GM23248 (cell line): ENCODE measurements at regions not wholly inside any gene's neighbourhood (a gene's known extent, or its start where the extent isn't known, plus 50 kb on each side); places are given as distances from the start of the nearest gene placed in this dataset.

Experiments used
- DNase-seq: peaks from one replicate; pipeline ENCODE4 v3.0.0-alpha.2; 2015
- H2AFZ ChIP-seq: fragments of 200-600 bp; sonication (generic); 2 replicates; pipeline ENCODE4 v1.6.1; 2016; ENCODE audit warnings: antibody characterized with exemption
- H3F3A ChIP-seq: fragments of 200-600 bp; sonication (generic); 2 replicates; pipeline ENCODE4 v1.6.1; 2016; ENCODE audit warnings: mild to moderate bottlenecking, antibody characterized with exemption, mixed run types; ENCODE audit not compliant: insufficient read depth
- H3K27ac ChIP-seq: fragments of 200-600 bp; sonication (generic); 2 replicates; pipeline ENCODE4 v1.5.1; 2016; ENCODE audit warnings: mild to moderate bottlenecking
- H3K27me3 ChIP-seq: fragments of 200-600 bp; sonication (generic); replicated peaks from 2 replicates; pipeline ENCODE4 v1.6.1; 2016; ENCODE audit warnings: mild to moderate bottlenecking; ENCODE audit not compliant: insufficient read depth
- H3K36me3 ChIP-seq: fragments of 200-600 bp; sonication (generic); 2 replicates; pipeline ENCODE4 v1.6.1; 2016; ENCODE audit warnings: low read depth, mild to moderate bottlenecking
- H3K4me1 ChIP-seq: fragments of 200-600 bp; sonication (generic); 2 replicates; pipeline ENCODE4 v1.6.1; 2016; ENCODE audit warnings: mild to moderate bottlenecking; ENCODE audit not compliant: insufficient read depth
- H3K4me2 ChIP-seq: fragments of 200-600 bp; sonication (generic); one replicate; pipeline ENCODE4 v1.6.1; 2016; ENCODE audit warnings: mild to moderate bottlenecking; ENCODE audit not compliant: unreplicated experiment
- H3K4me3 ChIP-seq: fragments of 200-600 bp; sonication (generic); 2 replicates; pipeline ENCODE4 v1.5.1; 2016; ENCODE audit warnings: mild to moderate bottlenecking
- H3K79me2 ChIP-seq: fragments of 200-600 bp; sonication (generic); 2 replicates; pipeline ENCODE4 v1.6.1; 2016; ENCODE audit warnings: mild to moderate bottlenecking; ENCODE audit not compliant: insufficient read depth
- H3K9ac ChIP-seq: fragments of 200-600 bp; sonication (generic); 2 replicates; pipeline ENCODE4 v1.6.1; 2016; ENCODE audit warnings: mild to moderate bottlenecking
- H3K9me2 ChIP-seq: fragments of 200-600 bp; sonication (generic); 2 replicates; pipeline ENCODE4 v1.6.1; 2016; ENCODE audit warnings: mixed run types, mild to moderate bottlenecking, moderate library complexity; ENCODE audit not compliant: insufficient read depth
- H3K9me3 ChIP-seq: fragments of 200-600 bp; sonication (generic); one replicate; pipeline ENCODE4 v1.6.1; 2017; ENCODE audit warnings: low read depth
- H4K20me1 ChIP-seq: fragments of 200-600 bp; sonication (generic); 2 replicates; pipeline ENCODE4 v1.6.0; 2016; ENCODE audit not compliant: insufficient read depth
- EZH2 ChIP-seq: fragments of 200-600 bp; sonication (generic); IDR thresholded peaks from 2 replicates; pipeline ENCODE4 v1.6.1; 2018; ENCODE audit warnings: antibody characterized with exemption, mild to moderate bottlenecking; ENCODE audit not compliant: insufficient read depth, poor library complexity, severe bottlenecking
- EZH2phosphoT487 ChIP-seq: fragments of 200-600 bp; sonication (generic); IDR thresholded peaks from 2 replicates; pipeline ENCODE4 v1.6.1; 2018; ENCODE audit warnings: antibody characterized with exemption, moderate library complexity, mild to moderate bottlenecking, low read depth; ENCODE audit not compliant: insufficient read depth
- WGBS, 2 experiments: methylation state at CpG; one replicate each; pipeline ENCODE4 v1.1.6; 2015 to 2017; ENCODE audit warnings: low lambda C conversion rate in 2 of 2, low coverage in 1 of 2; ENCODE audit errors: missing lambda C conversion rate in 2 of 2; 5-methylcytosine and 5-hydroxymethylcytosine counted together
- in situ Hi-C: fragments of 300-500 bp; cut with MboI; formaldehyde crosslinking; loops from 2 replicates; pipeline ENCODE4 v1.15.0; 2020

- no peaks in the 10 kb centered on the region for H3K9me3 ChIP-seq
- H4K20me1 ChIP-seq: no peaks in the 10 kb centered on the region
- 58 to 59% methylated on average over 9 of the region's 9 CpGs for WGBS, 2 experiments
- no peaks in the 10 kb centered on the region for H3K4me1 ChIP-seq
- H3K27ac ChIP-seq: no peak overlapping the region
- H3K4me3 ChIP-seq: no peak overlapping the region
- H3F3A ChIP-seq: no peaks in the 10 kb centered on the region
- TF ChIP-seq EZH2phosphoT487 (no peak), EZH2 (no peak)
- in situ Hi-C loops: no loop called here
- peaks cover 34% of the 10 kb centered on the region for H3K27me3 ChIP-seq
- no peak overlapping the region for H3K4me2 ChIP-seq
- H3K79me2 ChIP-seq: no peaks in the 10 kb centered on the region
- H3K9me2 ChIP-seq: no peaks in the 10 kb centered on the region
- H2AFZ ChIP-seq: no peak overlapping the region
- DNase-seq: no peak
- no peaks in the 10 kb centered on the region for H3K36me3 ChIP-seq
- H3K9ac ChIP-seq: no peak overlapping the region
Observed at GRCh38 chr6:150722614-150723344, 123.1 kb downstream of the PLEKHG1 start.

GRCh38 chr6:150723345-150723658 is 123.6 kb downstream of the PLEKHG1 start:
- no peak overlapping the region for H3K4me2 ChIP-seq
- no peak overlapping the region for H3K27ac ChIP-seq
- TF ChIP-seq EZH2phosphoT487: no peak

GRCh38 chr6:150723857-150724256 is 124.2 kb downstream of the PLEKHG1 start:
- Histone ChIP-seq H3K9ac (no peak overlapping the region), H3K9me2 (no peaks in the 10 kb centered on the region), H3K4me3 (no peak overlapping the region), H3K27ac (no peak overlapping the region), H3F3A (no peaks in the 10 kb centered on the region), H3K79me2 (no peaks in the 10 kb centered on the region), H3K9me3 (no peaks in the 10 kb centered on the region), H3K27me3 (peaks cover 34% of the 10 kb centered on the region), H3K4me2 (no peak overlapping the region), H3K4me1 (no peaks in the 10 kb centered on the region), H2AFZ (no peak overlapping the region), H3K36me3 (no peaks in the 10 kb centered on the region), H4K20me1 (no peaks in the 10 kb centered on the region)
- WGBS, 2 experiments: 79 to 83% methylated on average over 2 of the region's 2 CpGs
- DNase-seq: peak; percentile 10
- TF ChIP-seq EZH2 (no peak), EZH2phosphoT487 (no peak)
- in situ Hi-C loops: no loop called here

More at GRCh38 chr6:150723345-150723658, 123.6 kb downstream of the PLEKHG1 start:
- Histone ChIP-seq H3K4me3 (no peak overlapping the region), H3K4me1 (no peaks in the 10 kb centered on the region), H3K27me3 (peaks cover 34% of the 10 kb centered on the region), H3K9me2 (no peaks in the 10 kb centered on the region), H3K9me3 (no peaks in the 10 kb centered on the region), H2AFZ (no peak overlapping the region), H3K36me3 (no peaks in the 10 kb centered on the region), H3K9ac (no peak overlapping the region), H3F3A (no peaks in the 10 kb centered on the region), H4K20me1 (no peaks in the 10 kb centered on the region), H3K79me2 (no peaks in the 10 kb centered on the region)
- in situ Hi-C loops: no loop called here
- DNase-seq: no peak

GRCh38 chr6:150725795-150726194 is 126.1 kb downstream of the PLEKHG1 start:
- H4K20me1 ChIP-seq: no peaks in the 10 kb centered on the region
- H3F3A ChIP-seq: no peaks in the 10 kb centered on the region
- WGBS, 2 experiments: 29 to 55% methylated on average over 1 of the region's 1 CpG
- in situ Hi-C loops: no loop called here
- no peaks in the 10 kb centered on the region for H3K4me1 ChIP-seq
- no peak overlapping the region for H3K27ac ChIP-seq
- H3K79me2 ChIP-seq: no peaks in the 10 kb centered on the region
- TF ChIP-seq EZH2phosphoT487 (no peak), EZH2 (no peak)
- no peak overlapping the region for H3K9ac ChIP-seq
- H3K27me3 ChIP-seq: peaks cover 18% of the 10 kb centered on the region
- H3K4me3 ChIP-seq: no peak overlapping the region
- H2AFZ ChIP-seq: no peak overlapping the region
- H3K36me3 ChIP-seq: no peaks in the 10 kb centered on the region
- DNase-seq: no peak
- no peak overlapping the region for H3K4me2 ChIP-seq
- no peaks in the 10 kb centered on the region for H3K9me3 ChIP-seq
- H3K9me2 ChIP-seq: no peaks in the 10 kb centered on the region

GRCh38 chr6:150729188-150729748 is 129.6 kb downstream of the PLEKHG1 start:
- H3K79me2 ChIP-seq: no peaks in the 10 kb centered on the region
- H3K27me3 ChIP-seq: no peaks in the 10 kb centered on the region; the same call in 1 of the 2 replicates
- no peaks in the 10 kb centered on the region for H3K4me1 ChIP-seq
- H3K9me3 ChIP-seq: no peaks in the 10 kb centered on the region
- no peaks in the 10 kb centered on the region for H3F3A ChIP-seq
- in situ Hi-C loops: no loop called here
- H2AFZ ChIP-seq: no peak overlapping the region
- no peak for DNase-seq
- H4K20me1 ChIP-seq: no peaks in the 10 kb centered on the region
- 72 to 78% methylated on average over 7 of the region's 7 CpGs for WGBS, 2 experiments
- no peak overlapping the region for H3K27ac ChIP-seq
- H3K4me3 ChIP-seq: no peak overlapping the region
- no peak overlapping the region for H3K4me2 ChIP-seq
- TF ChIP-seq EZH2phosphoT487 (no peak), EZH2 (no peak)
- H3K9ac ChIP-seq: no peak overlapping the region
- no peaks in the 10 kb centered on the region for H3K9me2 ChIP-seq
- H3K36me3 ChIP-seq: no peaks in the 10 kb centered on the region
